ENCODE measurements at regions not wholly inside any gene's neighbourhood (a gene's known extent, or its start where the extent isn't known, plus 50 kb on each side); places are given as distances from the start of the nearest gene placed in this dataset.
"Not testable (repeated sequence)": the region's sequence is repeated elsewhere in the genome, so short reads cannot be mapped to it uniquely, and the experiment has no call there.

DNA sequence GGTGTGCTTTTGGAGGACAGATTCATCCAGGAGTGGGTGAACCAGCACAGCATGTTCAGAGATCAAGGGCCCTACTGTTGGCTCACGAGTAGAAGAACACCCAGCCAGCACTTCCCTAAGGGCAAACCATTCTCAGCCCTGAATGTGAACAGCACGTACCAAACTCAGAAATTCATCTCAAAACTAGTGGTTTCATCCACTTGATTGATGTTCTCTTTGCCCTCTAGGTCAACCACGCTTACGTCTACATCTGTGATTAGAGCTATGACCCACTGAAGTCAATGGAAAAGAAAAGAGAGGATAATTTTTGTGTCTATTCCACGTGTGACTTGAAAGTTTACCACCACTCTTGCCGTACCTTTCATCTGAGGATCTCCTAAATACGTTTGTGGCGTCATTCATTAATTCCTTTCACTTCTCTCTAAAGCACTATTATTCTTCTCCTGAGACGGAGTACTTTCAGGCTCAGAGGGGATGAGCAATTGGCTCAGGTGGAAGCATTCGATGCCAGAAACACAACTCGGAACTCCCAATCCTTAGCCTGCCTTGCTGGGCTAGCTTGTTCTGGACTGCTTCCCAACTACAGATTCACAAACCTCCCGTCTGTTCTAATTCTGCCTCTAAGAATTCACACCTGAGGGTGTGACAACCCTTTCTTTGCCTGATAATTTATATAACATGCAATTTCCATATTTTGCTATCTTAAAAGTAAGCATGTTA lies 57.3 kb upstream of the HIVEP3 start:
- no peaks in the 10 kb centered on the region for H3K27me3 ChIP-seq
- no peak overlapping the region for H3K4me3 ChIP-seq
- no peaks in the 10 kb centered on the region for H3K4me1 ChIP-seq
- intact Hi-C loops (cut with DNase I; ENCODE audit: low total_unique reads) = no loop called here
- no peaks in the 10 kb centered on the region for H3K9me3 ChIP-seq
- no peak for TF ChIP-seq CTCF (IDR thresholded peaks at IDR 0.05)
- no peak for TF ChIP-seq POLR2A (IDR thresholded peaks at IDR 0.05)
- no peak for DNase-seq
- no peaks in the 10 kb centered on the region for H3K36me3 ChIP-seq
- no peak overlapping the region for H3K27ac ChIP-seq

GRCh38 chr1:41975121-41975520 lies 56.4 kb upstream of the HIVEP3 start:
- intact Hi-C loops (cut with DNase I; ENCODE audit: low total_unique reads) = no loop called here
- Histone ChIP-seq H3K27me3 (no peaks in the 10 kb centered on the region), H3K4me1 (no peaks in the 10 kb centered on the region), H3K9me3 (no peaks in the 10 kb centered on the region), H3K27ac (no peak overlapping the region), H3K4me3 (no peak overlapping the region), H3K36me3 (no peaks in the 10 kb centered on the region)
- DNase-seq = no peak
- no peak for TF ChIP-seq CTCF (IDR thresholded peaks at IDR 0.05)

GRCh38 chr1:41968557-41968956 lies 49.8 kb upstream of the HIVEP3 start:
- H3K27ac ChIP-seq; H3K36me3 ChIP-seq; H3K4me3 ChIP-seq; DNase-seq; H3K4me1 ChIP-seq; H3K27me3 ChIP-seq; H3K9me3 ChIP-seq; intact Hi-C loops (cut with DNase I; ENCODE audit: low total_unique reads): not testable (repeated sequence)
